Keratinocyte (primary cell): ENCODE measurements at regions not wholly inside any gene's neighbourhood (a gene's known extent, or its start where the extent isn't known, plus 50 kb on each side); places are given as distances from the start of the nearest gene placed in this dataset.
"Not testable (repeated sequence)": the region's sequence is repeated elsewhere in the genome, so short reads cannot be mapped to it uniquely, and the experiment has no call there.

ENCODE experiments used
- DNase-seq: peaks from one replicate; pipeline ENCODE4 v3.0.0-alpha.2; 2011; ENCODE audit warnings: low read depth, missing footprints, low spot score
- FAIRE-seq: peaks from 2 replicates; lab custom pipeline; 2011; peaks lifted over from hg19 to GRCh38; lab: Jason Lieb, UNC
- H2AFZ ChIP-seq: 2 replicates; pipeline ENCODE4 v1.6.0; 2012; ENCODE audit warnings: low read length, control low read depth, inconsistent platforms; ENCODE audit not compliant: control insufficient read depth
- H3K27ac ChIP-seq: 2 replicates; pipeline ENCODE4 v1.5.1; 2011; ENCODE audit warnings: low read length; ENCODE audit not compliant: control insufficient read depth, insufficient read depth
- H3K27me3 ChIP-seq: 3 replicates; pipeline ENCODE4 v1.6.0; 2011; ENCODE audit warnings: low read length; ENCODE audit not compliant: control insufficient read depth, insufficient read depth; ENCODE audit errors: extremely low read depth
- H3K36me3 ChIP-seq, 2 experiments: 2 replicates in 1 of 2; 3 replicates in 1 of 2; pipeline ENCODE4 v1.5.1; 2011; ENCODE audit warnings: low read length in 2 of 2, mild to moderate bottlenecking in 1 of 2; ENCODE audit not compliant: control insufficient read depth in 2 of 2, insufficient read depth in 2 of 2; ENCODE audit errors: extremely low read depth in 1 of 2
- H3K4me1 ChIP-seq: 3 replicates; pipeline ENCODE4 v1.5.1; 2011; ENCODE audit warnings: low read length; ENCODE audit not compliant: control insufficient read depth, insufficient read depth; ENCODE audit errors: extremely low read depth
- H3K4me2 ChIP-seq: 3 replicates; pipeline ENCODE4 v1.6.0; 2011; ENCODE audit warnings: low read depth, low read length; ENCODE audit not compliant: control insufficient read depth, insufficient read depth; ENCODE audit errors: extremely low read depth
- H3K4me3 ChIP-seq, 3 experiments: fragments of 200-600 bp in 1 of 3; sonication (generic) in 1 of 3; 2 replicates in 2 of 3; 3 replicates in 1 of 3; pipeline ENCODE4 v1.5.1; 2011 to 2016; ENCODE audit warnings: low read length in 3 of 3, mild to moderate bottlenecking in 3 of 3, control low read depth in 2 of 3, inconsistent platforms in 1 of 3, low read depth in 1 of 3, mixed read lengths in 1 of 3, mixed run types in 1 of 3, moderate library complexity in 1 of 3; ENCODE audit not compliant: control insufficient read depth in 2 of 3, insufficient read depth in 2 of 3; ENCODE audit errors: extremely low read depth in 1 of 3
- H3K79me2 ChIP-seq: 2 replicates; pipeline ENCODE4 v1.6.0; 2012; ENCODE audit warnings: low read length; ENCODE audit not compliant: control insufficient read depth, insufficient read depth
- H3K9ac ChIP-seq: 3 replicates; pipeline ENCODE4 v1.6.0; 2011; ENCODE audit warnings: low read length; ENCODE audit not compliant: control insufficient read depth, insufficient read depth; ENCODE audit errors: extremely low read depth
- H3K9me1 ChIP-seq: 3 replicates; pipeline ENCODE4 v1.6.0; 2011; ENCODE audit warnings: low read length; ENCODE audit not compliant: control insufficient read depth, insufficient read depth; ENCODE audit errors: extremely low read depth
- H3K9me3 ChIP-seq: 2 replicates; pipeline ENCODE4 v1.5.1; 2012; ENCODE audit warnings: low read depth, low read length; ENCODE audit not compliant: control insufficient read depth
- H4K20me1 ChIP-seq: 3 replicates; pipeline ENCODE4 v1.6.0; 2011; ENCODE audit warnings: low read length; ENCODE audit not compliant: control insufficient read depth, insufficient read depth; ENCODE audit errors: extremely low read depth
- EZH2 ChIP-seq: IDR thresholded peaks from one replicate; pipeline ENCODE4 v1.6.1; 2012; ENCODE audit warnings: inconsistent platforms, mild to moderate bottlenecking, low read length, moderate library complexity
- dilution Hi-C: fragments of 300-500 bp; cut with MboI; formaldehyde crosslinking; loops from one replicate; pipeline ENCODE4 v1.7.0; 2020; ENCODE audit warnings: low sequenced_read_pairs; ENCODE audit not compliant: extremely low pct_ligation_motif_present
- TF ChIP-seq, protein P1 (sequence below), 3 experiments: IDR thresholded peaks in 1 of 3; conservative IDR thresholded peaks in 1 of 3; optimal IDR thresholded peaks in 1 of 3; 2 replicates in 2 of 3; 3 replicates in 1 of 3; pipeline versions ENCODE3 to v1.5.1; 2011; ENCODE audit warnings: low read length in 3 of 3, mild to moderate bottlenecking in 3 of 3, moderate library complexity in 2 of 3, control low read depth in 1 of 3, inconsistent platforms in 1 of 3; ENCODE audit not compliant: insufficient read depth in 2 of 3; ENCODE audit errors: extremely low read depth in 1 of 3

DNA sequence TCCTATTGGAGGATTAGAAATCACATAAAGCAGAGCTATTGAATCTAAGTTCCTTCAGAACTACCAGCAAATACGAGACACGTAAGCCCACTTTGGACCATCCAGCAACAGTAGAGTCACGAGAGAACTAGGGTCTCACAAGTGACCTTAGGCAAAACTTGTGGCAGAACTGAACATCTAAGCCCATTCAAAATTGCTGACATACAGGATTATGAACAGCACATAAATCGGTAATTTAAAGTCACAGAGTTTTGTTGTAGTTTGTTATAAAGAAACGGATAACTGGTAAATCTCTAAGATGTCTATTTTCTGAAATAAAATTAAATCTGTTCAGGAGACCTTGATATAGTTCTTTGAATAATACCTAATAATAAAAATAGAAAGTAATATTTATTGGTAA lies 1366.0 kb downstream of the NCAM2 start:
- Histone ChIP-seq H3K4me2 (no peak overlapping the region), H3K27ac (no peak overlapping the region), H3K36me3 (no peaks in the 10 kb centered on the region), H3K4me3 (no peak overlapping the region), H3K9ac (no peak overlapping the region), H3K27me3 (no peaks in the 10 kb centered on the region), H2AFZ (no peak overlapping the region), H3K9me3 (no peaks in the 10 kb centered on the region), H3K79me2 (no peaks in the 10 kb centered on the region), H3K9me1 (no peaks in the 10 kb centered on the region), H4K20me1 (no peaks in the 10 kb centered on the region), H3K4me1 (no peaks in the 10 kb centered on the region)
- FAIRE-seq (no peak), DNase-seq (no peak)
- no peak for TF ChIP-seq EZH2
- TF ChIP-seq, protein P1, sequence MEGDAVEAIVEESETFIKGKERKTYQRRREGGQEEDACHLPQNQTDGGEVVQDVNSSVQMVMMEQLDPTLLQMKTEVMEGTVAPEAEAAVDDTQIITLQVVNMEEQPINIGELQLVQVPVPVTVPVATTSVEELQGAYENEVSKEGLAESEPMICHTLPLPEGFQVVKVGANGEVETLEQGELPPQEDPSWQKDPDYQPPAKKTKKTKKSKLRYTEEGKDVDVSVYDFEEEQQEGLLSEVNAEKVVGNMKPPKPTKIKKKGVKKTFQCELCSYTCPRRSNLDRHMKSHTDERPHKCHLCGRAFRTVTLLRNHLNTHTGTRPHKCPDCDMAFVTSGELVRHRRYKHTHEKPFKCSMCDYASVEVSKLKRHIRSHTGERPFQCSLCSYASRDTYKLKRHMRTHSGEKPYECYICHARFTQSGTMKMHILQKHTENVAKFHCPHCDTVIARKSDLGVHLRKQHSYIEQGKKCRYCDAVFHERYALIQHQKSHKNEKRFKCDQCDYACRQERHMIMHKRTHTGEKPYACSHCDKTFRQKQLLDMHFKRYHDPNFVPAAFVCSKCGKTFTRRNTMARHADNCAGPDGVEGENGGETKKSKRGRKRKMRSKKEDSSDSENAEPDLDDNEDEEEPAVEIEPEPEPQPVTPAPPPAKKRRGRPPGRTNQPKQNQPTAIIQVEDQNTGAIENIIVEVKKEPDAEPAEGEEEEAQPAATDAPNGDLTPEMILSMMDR (optimal IDR thresholded peaks at IDR 0.05 in 1 of 3, IDR thresholded peaks at IDR 0.05 in 1 of 3, conservative IDR thresholded peaks at IDR 0.05 in 1 of 3; ENCODE audit: extremely low read depth in 1 of 3, insufficient read depth in 2 of 3, low read length in 3 of 3), result no peak
- dilution Hi-C loops, result no loop called here

DNA sequence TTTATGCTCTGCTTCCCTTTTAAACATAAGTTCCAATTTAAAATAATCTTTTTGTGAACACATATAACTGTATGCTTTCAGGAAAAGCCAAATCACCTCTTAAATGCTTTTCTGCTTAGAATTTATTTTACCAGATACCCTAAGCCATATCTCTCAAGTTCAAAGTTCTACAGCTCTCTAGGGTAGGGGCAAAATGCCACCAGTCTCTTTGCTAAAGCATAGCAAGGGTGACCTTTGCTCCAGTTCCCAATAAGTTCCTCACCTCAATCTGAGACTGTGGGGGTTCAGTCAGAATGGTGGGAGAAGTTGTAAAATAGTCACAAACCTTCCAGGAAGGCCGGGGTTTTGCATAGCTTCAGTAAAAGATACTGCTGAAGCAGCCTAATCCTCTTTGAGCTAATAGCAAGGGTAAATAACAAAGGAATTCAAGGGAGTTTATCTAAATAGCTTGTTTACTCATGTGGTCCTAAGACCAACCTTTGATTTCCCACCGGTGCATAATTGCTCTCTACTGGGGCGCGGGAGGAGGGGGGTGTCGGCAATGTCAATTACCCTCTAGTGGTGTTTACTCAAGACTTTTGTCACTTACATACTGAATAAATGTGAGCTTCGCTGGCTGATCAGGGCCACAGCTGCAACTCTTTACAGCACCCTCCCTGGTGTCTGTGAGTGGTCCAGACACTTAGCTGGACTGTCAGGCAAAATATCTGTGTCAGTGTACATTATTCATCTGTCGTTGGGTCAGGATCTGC lies 1376.2 kb downstream of the NCAM2 start:
- FAIRE-seq, result no peak
- Histone ChIP-seq H3K4me1 (no peaks in the 10 kb centered on the region), H3K9me3 (no peaks in the 10 kb centered on the region), H3K27me3 (no peaks in the 10 kb centered on the region), H3K9ac (no peak overlapping the region), H3K4me2 (no peak overlapping the region), H2AFZ (no peak overlapping the region), H4K20me1 (no peaks in the 10 kb centered on the region), H3K79me2 (no peaks in the 10 kb centered on the region), H3K9me1 (no peaks in the 10 kb centered on the region), H3K27ac (no peak overlapping the region), H3K4me3 (no peak overlapping the region), H3K36me3 (no peaks in the 10 kb centered on the region)
- dilution Hi-C loops, result no loop called here
- TF ChIP-seq, protein P1 (optimal IDR thresholded peaks at IDR 0.05 in 1 of 3, IDR thresholded peaks at IDR 0.05 in 1 of 3, conservative IDR thresholded peaks at IDR 0.05 in 1 of 3; ENCODE audit: extremely low read depth in 1 of 3, insufficient read depth in 2 of 3, low read length in 3 of 3), result no peak
- no peak for TF ChIP-seq EZH2
- no peak for DNase-seq

DNA sequence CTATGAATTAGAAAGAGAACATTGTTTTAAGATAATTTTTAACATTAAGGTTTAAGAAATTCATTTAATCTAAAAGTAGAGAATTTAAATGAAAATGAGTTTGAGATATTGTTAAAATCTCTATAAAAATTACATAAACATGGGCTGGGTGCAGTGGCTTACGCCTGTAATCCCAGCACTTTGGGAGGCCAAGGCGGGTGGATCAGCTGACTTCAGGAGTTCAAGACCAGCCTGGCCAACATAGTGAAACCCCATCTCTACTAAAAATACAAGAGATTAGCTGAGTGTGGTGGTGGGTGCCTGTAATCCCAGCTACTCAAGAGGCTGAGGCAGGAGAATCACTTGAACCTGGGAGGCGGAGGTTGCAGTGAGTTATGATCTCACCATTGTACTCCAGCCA lies 1379.6 kb downstream of the NCAM2 start:
- dilution Hi-C loops, H3K9me1 ChIP-seq, H2AFZ ChIP-seq, FAIRE-seq, H3K4me3 ChIP-seq, H4K20me1 ChIP-seq, H3K27ac ChIP-seq, DNase-seq, H3K79me2 ChIP-seq, H3K4me1 ChIP-seq, H3K27me3 ChIP-seq, H3K9me3 ChIP-seq, H3K4me2 ChIP-seq, H3K36me3 ChIP-seq, H3K9ac ChIP-seq: not testable (repeated sequence)
